ACHN (cell line): ENCODE measurements at regions not wholly inside any gene's neighbourhood (a gene's known extent, or its start where the extent isn't known, plus 50 kb on each side); places are given as distances from the start of the nearest gene placed in this dataset.
"Not testable (repeated sequence)": the region's sequence is repeated elsewhere in the genome, so short reads cannot be mapped to it uniquely, and the experiment has no call there.

Experiments
- DNase-seq: peaks from one replicate; pipeline ENCODE4 v3.0.0-alpha.2; 2015
- in situ Hi-C: cut with HindIII; loops from 2 replicates; pipeline ENCODE4 v1.10.0; 2017; ENCODE audit warnings: low sequenced_read_pairs, low pct_ligation_motif_present, low pct_unique_long_range_greater_than_20kb

- in situ Hi-C loops, result no loop called here
- no peak for DNase-seq
Observed at GRCh38 chr11:96925862-96926261, 536.0 kb downstream of the JRKL start.

GRCh38 chr11:96940227-96940626 is 550.4 kb downstream of the JRKL start:
- no peak for DNase-seq
- in situ Hi-C loops, result no loop called here

DNA sequence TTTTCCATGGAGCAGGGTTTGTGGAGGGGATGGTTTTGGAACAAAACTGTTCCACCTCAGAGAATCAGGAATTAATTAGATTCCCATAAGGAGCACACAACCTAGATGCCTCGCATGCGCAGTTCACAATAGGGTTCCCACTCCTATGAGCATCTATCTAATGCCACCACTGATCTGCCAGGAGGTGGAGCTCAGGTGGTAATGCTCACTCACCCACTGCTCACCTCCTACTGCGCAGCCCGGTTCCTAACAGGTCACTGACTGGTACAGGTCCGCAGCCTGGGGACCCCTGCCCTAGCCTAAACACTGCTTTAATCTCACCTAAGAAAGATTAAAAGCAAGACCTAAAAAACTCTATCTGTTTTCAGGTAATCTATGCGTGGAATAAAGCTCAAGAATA is 553.0 kb downstream of the JRKL start:
- no peak for DNase-seq
- in situ Hi-C loops, result no loop called here

DNA sequence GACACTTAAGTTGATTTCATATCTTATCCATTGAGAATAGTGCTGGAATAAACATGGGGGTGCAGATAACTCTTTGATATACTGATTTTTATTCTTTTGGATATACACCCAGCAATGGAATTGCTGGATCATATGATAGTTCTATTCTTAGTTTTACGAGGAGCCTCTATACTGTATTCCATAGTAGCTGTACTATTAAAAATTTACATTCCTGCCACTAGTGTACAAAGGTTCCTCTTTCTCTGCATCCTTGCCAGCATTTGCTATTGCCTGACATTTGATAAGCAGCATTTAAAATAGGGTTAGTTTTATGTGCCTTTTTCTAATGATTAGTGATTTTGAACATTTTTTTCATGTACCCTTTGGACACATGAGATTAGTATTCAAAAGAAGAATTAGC is 554.2 kb downstream of the JRKL start:
- in situ Hi-C loops, result no loop called here
- DNase-seq, result no peak

GRCh38 chr11:96948066-96948465 is 558.3 kb downstream of the JRKL start:
- no peak for DNase-seq
- in situ Hi-C loops, result no loop called here

GRCh38 chr11:96949464-96949863 is 559.7 kb downstream of the JRKL start:
- in situ Hi-C loops, result no loop called here
- DNase-seq, result no peak

GRCh38 chr11:96954587-96955242 is 564.9 kb downstream of the JRKL start:
- in situ Hi-C loops, result no loop called here
- DNase-seq, result no peak

- no peak for DNase-seq
- in situ Hi-C loops, result no loop called here
Observed at GRCh38 chr11:96960476-96960875, 570.7 kb downstream of the JRKL start.

DNA sequence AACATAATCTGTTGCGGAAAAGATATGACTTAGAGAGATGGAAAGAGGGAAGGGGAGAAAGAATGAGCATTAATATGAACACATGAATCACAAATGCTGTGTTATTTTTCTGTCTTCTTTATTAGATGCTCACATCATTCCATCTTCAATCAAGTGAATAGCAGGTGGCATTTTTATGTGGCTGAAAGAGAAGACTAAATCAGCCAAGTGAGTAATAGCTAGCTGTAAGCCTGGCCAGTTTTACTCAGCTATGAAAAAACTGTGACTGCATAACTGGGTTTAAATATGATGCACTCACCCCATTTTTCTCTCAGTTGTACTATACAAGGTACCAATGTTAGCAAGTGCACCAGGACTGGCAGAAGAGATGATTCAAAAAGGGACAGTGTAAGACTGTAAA is 571.1 kb downstream of the JRKL start:
- no peak for DNase-seq
- in situ Hi-C loops, result no loop called here

DNA sequence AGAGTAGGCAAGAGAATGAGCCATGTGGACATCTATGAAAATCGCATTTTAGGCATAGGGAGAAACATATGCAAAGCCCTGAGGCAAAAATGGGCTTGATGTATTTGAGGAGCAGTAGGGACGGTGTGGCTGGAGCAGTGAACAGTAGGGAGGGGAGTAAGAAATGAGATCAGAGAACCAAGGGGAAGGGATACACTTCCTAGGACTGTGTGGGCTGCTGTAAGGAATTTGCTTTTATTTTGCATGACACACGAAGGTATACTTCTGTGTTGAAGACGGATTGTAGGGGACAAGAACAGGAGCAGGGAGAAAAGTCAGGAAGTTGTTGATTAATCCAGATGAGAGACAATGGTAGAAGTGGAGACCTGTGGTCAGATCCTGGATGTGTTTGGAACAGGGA is 572.1 kb downstream of the JRKL start:
- in situ Hi-C loops, result no loop called here
- no peak for DNase-seq

GRCh38 chr11:96963375-96963774 is 573.6 kb downstream of the JRKL start:
- in situ Hi-C loops, result no loop called here

GRCh38 chr11:96964661-96965060 is 574.8 kb downstream of the JRKL start:
- in situ Hi-C loops, result no loop called here

More at GRCh38 chr11:96963375-96963774, 573.6 kb downstream of the JRKL start:
- DNase-seq, result no peak

GRCh38 chr11:96967616-96968015 is 577.8 kb downstream of the JRKL start:
- no peak for DNase-seq
- in situ Hi-C loops, result no loop called here

More at GRCh38 chr11:96964661-96965060, 574.8 kb downstream of the JRKL start:
- DNase-seq, result no peak

- no peak for DNase-seq
- in situ Hi-C loops, result no loop called here
Observed at GRCh38 chr11:96969251-96969650, 579.4 kb downstream of the JRKL start.

DNA sequence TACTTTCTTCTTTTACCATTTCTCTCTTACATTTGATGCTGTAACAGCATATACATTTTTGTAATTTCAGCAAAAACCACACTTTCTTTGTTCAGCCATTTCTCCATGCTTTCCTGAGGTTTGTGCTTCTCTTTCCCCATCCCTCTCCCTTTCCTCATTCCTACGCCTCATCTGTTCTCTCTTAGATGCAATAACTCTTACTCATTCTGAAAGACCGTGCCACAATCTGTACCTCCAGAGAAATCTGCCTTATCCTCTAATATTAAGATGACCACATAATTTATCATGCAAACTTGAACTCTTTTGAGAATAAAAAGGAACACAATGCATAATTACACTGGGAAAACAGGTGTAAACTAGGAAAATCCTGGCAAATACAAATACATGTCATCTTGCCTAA is 588.9 kb downstream of the JRKL start:
- DNase-seq, result no peak
- in situ Hi-C loops, result no loop called here

DNA sequence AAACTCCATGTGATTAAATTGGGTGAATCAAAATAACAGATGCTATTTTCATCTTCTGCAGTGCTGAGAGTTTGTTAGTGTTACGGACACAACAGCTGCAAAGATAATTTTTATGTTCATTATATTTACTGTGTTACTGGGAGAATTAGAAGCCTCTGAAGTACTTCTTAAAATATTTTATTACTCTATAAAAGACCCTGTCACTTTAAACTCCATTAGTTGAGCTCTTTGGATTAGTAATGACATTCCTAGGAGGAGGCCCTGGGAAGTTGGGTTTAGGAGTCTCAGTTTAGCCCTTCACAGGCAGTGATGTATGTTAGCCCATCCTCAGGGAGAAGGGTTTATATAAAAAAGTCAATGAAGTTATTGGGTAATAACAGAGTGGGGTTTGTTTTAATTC is 596.7 kb downstream of the JRKL start:
- DNase-seq, result no peak
- in situ Hi-C loops, result no loop called here

GRCh38 chr11:96990914-96991313 is 601.1 kb downstream of the JRKL start:
- no peak for DNase-seq
- in situ Hi-C loops, result no loop called here

- no peak for DNase-seq
- in situ Hi-C loops, result no loop called here
Observed at GRCh38 chr11:97000481-97000880, 610.7 kb downstream of the JRKL start.

- in situ Hi-C loops, result no loop called here
- no peak for DNase-seq
Observed at GRCh38 chr11:97007283-97007682, 617.5 kb downstream of the JRKL start.

GRCh38 chr11:97009613-97010012 is 619.8 kb downstream of the JRKL start:
- no peak for DNase-seq
- in situ Hi-C loops, result no loop called here

DNA sequence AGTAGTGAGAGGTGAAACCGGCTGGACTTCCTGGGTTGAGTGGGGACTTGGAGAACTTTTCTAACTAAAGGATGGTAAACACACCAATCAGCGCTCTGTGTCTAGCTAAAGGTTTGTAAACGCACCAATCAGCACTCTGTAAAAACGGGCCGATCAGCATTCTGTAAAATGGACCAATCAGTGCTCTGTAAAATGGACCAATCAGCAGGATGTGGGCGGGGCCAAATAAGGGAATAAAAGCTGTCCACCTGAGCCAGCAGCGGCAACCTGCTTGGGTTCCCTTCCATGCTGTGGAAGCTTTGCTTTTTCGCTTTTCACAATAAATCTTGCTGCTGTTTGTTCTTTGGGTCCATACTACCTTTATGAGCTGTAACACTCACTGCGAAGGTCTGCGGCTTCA is 621.2 kb downstream of the JRKL start:
- DNase-seq, in situ Hi-C loops: not testable (repeated sequence)
